ENCODE measurements at regions not wholly inside any gene's neighbourhood (a gene's known extent, or its start where the extent isn't known, plus 50 kb on each side); places are given as distances from the start of the nearest gene placed in this dataset.

DNA sequence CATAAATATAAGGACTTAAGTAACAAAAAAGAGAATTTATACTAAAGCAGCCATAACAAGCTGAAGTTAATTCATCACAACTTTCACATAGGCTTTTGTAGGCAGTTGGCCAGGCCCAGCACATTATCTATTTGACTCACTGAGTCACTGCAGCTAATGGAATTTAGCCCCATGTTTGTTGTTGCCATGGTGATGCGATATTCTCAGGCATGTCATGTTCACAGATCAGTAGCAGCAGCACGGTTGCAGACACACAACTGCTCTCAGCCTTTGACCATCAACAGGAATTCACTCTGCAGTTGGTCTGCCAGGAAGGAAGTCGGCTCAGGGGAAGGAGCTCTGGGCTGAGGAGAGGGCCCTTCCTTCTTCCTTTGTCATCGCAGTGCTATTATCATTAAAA is 639.8 kb downstream of the TMEM182 start:
- TF ChIP-seq, protein P1, sequence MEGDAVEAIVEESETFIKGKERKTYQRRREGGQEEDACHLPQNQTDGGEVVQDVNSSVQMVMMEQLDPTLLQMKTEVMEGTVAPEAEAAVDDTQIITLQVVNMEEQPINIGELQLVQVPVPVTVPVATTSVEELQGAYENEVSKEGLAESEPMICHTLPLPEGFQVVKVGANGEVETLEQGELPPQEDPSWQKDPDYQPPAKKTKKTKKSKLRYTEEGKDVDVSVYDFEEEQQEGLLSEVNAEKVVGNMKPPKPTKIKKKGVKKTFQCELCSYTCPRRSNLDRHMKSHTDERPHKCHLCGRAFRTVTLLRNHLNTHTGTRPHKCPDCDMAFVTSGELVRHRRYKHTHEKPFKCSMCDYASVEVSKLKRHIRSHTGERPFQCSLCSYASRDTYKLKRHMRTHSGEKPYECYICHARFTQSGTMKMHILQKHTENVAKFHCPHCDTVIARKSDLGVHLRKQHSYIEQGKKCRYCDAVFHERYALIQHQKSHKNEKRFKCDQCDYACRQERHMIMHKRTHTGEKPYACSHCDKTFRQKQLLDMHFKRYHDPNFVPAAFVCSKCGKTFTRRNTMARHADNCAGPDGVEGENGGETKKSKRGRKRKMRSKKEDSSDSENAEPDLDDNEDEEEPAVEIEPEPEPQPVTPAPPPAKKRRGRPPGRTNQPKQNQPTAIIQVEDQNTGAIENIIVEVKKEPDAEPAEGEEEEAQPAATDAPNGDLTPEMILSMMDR (conservative IDR thresholded peaks at IDR 0.05 in 1 of 2, IDR thresholded peaks at IDR 0.05 in 1 of 2; ENCODE audit: extremely low read depth in 1 of 2, insufficient read depth in 1 of 2, low read depth in 1 of 2, low read length in 2 of 2), result no peak
- no peak for TF ChIP-seq EZH2 (IDR thresholded peaks at IDR 0.05; ENCODE audit: borderline replicate concordance, low read length)
